ENCODE measurements at regions not wholly inside any gene's neighbourhood (a gene's known extent, or its start where the extent isn't known, plus 50 kb on each side); places are given as distances from the start of the nearest gene placed in this dataset.

DNA sequence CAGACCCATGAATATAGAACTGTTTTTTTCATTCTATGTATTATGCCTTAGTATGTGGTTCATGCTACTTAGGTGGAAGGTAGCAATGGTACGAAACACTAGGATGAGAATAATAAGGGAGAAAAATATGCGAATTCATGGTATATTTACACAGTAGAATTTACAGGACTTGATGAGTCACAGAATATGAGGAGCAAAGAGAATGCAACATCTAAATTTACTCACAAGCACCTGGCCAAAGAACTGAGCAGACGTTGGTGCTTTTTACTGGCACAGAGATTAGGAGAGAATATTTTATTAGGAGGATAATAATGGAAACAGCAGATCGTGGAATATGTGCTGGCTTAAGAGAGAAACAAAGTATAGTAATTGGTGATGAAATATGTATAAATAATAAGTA, 785.4 kb upstream of the ROBO1 start:
- Histone ChIP-seq H3K4me3 (no peak overlapping the region), H3K36me3 (no peaks in the 10 kb centered on the region), H3K27me3 (no peaks in the 10 kb centered on the region), H3K27ac (no peak overlapping the region), H3K4me1 (no peaks in the 10 kb centered on the region), H3K9me3 (no peaks in the 10 kb centered on the region)
- TF ChIP-seq, protein P1, sequence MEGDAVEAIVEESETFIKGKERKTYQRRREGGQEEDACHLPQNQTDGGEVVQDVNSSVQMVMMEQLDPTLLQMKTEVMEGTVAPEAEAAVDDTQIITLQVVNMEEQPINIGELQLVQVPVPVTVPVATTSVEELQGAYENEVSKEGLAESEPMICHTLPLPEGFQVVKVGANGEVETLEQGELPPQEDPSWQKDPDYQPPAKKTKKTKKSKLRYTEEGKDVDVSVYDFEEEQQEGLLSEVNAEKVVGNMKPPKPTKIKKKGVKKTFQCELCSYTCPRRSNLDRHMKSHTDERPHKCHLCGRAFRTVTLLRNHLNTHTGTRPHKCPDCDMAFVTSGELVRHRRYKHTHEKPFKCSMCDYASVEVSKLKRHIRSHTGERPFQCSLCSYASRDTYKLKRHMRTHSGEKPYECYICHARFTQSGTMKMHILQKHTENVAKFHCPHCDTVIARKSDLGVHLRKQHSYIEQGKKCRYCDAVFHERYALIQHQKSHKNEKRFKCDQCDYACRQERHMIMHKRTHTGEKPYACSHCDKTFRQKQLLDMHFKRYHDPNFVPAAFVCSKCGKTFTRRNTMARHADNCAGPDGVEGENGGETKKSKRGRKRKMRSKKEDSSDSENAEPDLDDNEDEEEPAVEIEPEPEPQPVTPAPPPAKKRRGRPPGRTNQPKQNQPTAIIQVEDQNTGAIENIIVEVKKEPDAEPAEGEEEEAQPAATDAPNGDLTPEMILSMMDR (IDR thresholded peaks at IDR 0.05): no peak
- intact Hi-C loops (cut with DNase I): no loop called here
- ATAC-seq: no peak
- DNase-seq: no peak

DNA sequence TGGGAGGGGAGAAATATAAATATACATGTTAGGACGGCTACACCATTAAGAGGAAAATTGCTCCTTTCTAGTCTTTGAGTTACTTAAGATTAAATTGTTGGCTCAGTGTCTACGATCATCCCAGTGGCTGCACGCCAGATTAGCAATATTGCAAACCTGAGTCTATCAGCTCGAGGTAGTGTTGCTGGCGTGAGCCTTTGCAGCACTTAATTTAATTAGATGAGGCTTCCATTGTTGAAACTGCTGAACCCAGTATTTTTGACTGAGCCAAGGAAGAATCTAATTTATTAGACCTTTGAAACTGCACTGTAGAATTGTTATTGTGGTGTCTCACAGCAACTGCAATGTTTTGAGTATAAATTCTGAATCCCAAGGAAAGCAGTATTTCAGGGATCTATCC, 782.4 kb upstream of the ROBO1 start:
- Histone ChIP-seq H3K4me1 (no peaks in the 10 kb centered on the region), H3K9me3 (no peaks in the 10 kb centered on the region), H3K36me3 (no peaks in the 10 kb centered on the region), H3K4me3 (no peak overlapping the region), H3K27me3 (no peaks in the 10 kb centered on the region), H3K27ac (no peak overlapping the region)
- intact Hi-C loops (cut with DNase I): no loop called here
- DNase-seq (no peak), ATAC-seq (no peak)
- TF ChIP-seq, protein P1 (IDR thresholded peaks at IDR 0.05): no peak

DNA sequence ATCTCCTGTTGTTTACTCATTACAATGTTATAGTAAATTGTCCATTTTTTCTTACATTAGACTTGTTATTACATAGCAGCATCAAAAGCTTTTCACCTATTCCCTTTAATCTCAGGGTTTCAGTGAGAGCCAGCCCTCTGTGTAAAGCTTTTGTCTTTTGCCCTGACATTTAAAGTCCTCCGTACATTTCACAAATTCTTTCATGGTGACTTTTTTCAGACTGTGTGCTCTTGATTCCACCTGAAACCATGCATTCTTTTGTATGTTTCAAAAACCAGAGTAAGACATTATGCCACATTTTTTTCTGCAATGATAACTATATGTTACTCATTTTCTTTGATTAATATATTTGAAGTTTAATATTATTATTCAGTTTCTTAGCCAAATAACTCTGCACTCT, 781.4 kb upstream of the ROBO1 start:
- no peak overlapping the region for H3K4me3 ChIP-seq
- ATAC-seq: no peak

DNA sequence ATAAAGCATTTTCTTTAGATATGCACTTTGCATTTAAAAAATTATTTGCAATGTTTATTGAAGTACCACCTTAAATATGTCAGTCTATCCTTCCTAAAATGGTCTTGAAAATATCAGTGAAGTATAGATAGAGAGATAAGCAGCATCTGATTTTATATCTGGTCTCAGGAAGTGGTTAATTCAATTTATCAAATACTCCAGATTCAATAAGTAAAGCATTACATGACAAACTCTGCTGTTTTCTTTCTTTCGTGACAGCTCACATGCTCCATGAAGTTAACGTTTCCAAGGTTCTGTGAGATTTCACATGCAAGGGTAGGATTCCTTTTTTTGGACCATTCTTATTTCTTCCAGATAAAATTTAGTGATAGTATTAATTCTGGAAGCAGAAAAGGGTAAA, 775.4 kb upstream of the ROBO1 start:
- Histone ChIP-seq H3K36me3 (no peaks in the 10 kb centered on the region), H3K27ac (no peak overlapping the region), H3K27me3 (no peaks in the 10 kb centered on the region), H3K9me3 (no peaks in the 10 kb centered on the region), H3K4me1 (no peaks in the 10 kb centered on the region), H3K4me3 (no peak overlapping the region)
- DNase-seq (no peak), ATAC-seq (no peak)
- TF ChIP-seq, protein P1 (IDR thresholded peaks at IDR 0.05): no peak
- intact Hi-C loops (cut with DNase I): no loop called here

More for the DNA sequence above, 781.4 kb upstream of the ROBO1 start:
- Histone ChIP-seq H3K4me1 (no peaks in the 10 kb centered on the region), H3K27me3 (no peaks in the 10 kb centered on the region), H3K9me3 (no peaks in the 10 kb centered on the region), H3K27ac (no peak overlapping the region), H3K36me3 (no peaks in the 10 kb centered on the region)
- TF ChIP-seq, protein P1 (IDR thresholded peaks at IDR 0.05): no peak
- intact Hi-C loops (cut with DNase I): no loop called here
- DNase-seq: no peak

DNA sequence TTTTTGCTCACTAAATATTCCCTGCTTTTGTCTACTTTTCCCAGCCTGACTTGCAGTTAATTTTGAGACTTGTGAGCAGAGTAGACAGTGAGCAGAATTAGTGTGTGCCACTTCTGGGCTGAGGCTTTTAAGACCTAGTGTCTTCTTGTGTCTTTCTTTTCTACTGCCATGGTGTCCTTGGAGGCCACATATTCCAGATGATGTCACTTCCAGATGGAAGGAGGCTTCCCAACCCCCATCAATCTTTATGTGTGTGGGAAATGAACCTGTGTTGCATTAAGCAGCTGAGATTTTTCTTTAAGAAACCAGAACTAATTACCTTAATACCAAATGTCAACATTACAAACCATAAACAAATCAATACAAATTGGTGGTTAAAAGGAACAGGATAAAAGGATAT, 774.7 kb upstream of the ROBO1 start:
- H3K4me1 ChIP-seq: no peaks in the 10 kb centered on the region
- intact Hi-C loops (cut with DNase I): no loop called here
- no peaks in the 10 kb centered on the region for H3K27me3 ChIP-seq
- no peak overlapping the region for H3K27ac ChIP-seq
- H3K9me3 ChIP-seq: no peaks in the 10 kb centered on the region
- no peak overlapping the region for H3K4me3 ChIP-seq
- no peak for ATAC-seq
- TF ChIP-seq, protein P1 (IDR thresholded peaks at IDR 0.05): no peak
- no peak for DNase-seq
- no peaks in the 10 kb centered on the region for H3K36me3 ChIP-seq

DNA sequence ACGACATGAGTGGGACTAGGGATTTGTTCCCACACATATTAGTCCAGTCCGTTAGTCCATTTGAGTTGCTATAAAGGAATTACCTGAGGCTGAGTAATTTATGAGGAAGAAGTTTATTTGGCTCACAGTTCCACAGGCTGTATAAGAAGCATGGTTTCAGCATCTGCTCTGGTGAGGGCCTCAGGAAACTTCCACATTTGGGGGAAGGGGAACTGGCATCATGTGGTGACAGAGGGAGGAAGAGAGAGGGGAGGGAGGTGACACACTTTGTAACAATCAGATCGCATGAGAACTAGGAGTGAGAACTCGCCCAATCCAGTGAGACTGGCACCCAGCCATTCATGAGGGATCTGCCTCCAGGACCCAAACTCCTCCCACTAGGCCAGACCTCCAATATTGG, 769.9 kb upstream of the ROBO1 start:
- H3K27ac ChIP-seq: no peak overlapping the region
- H3K4me1 ChIP-seq: no peaks in the 10 kb centered on the region
- intact Hi-C loops (cut with DNase I): no loop called here
- DNase-seq: no peak
- TF ChIP-seq, protein P1 (IDR thresholded peaks at IDR 0.05): no peak
- ATAC-seq: no peak
- no peaks in the 10 kb centered on the region for H3K27me3 ChIP-seq
- H3K36me3 ChIP-seq: no peaks in the 10 kb centered on the region
- no peak overlapping the region for H3K4me3 ChIP-seq
- H3K9me3 ChIP-seq: no peaks in the 10 kb centered on the region

All from upper lobe of right lung (tissue), 1 donor.